ENCODE measurements at regions not wholly inside any gene's neighbourhood (a gene's known extent, or its start where the extent isn't known, plus 50 kb on each side); places are given as distances from the start of the nearest gene placed in this dataset.
A peak's percentile ranks its signal among the peaks of the same experiment; 100 is the strongest.

- no peak for DNase-seq
These were observed 225.4 kb downstream of the SEC14L1 start for GRCh38 chr17:77366206-77366557.

DNA sequence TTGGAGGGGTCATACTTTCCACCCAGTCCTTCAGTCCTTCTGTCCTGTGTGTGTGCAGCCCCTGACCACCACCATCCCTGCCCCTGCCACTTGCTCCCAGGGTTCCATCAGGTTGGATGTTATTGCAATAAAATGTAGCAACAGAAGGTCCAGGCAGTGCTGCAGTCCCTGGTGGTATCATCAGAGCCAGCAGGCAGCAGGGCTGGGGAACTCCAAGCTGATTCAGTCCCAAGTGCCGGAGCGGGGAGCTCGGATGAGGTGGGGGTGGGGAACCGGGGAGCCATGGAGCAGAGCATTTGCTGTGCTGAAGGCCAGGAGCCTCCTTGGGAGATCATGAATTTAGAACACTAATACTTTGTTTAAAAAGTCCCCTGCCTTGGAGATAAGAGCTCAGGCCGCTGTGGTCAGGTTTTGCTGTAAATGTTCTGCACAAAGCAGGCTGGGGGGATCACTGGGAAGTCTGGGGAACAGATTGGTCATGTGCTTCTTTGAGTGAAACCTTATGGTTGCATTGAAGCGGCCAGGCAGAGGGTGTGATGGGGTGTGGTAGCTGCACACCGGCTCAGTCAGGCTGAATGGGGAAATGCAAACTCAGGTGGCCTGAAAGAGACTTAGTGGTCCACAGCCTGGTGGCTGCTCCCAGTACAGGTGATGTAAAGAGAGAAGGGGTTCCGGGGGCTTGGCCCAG lies 225.9 kb downstream of the SEC14L1 start:
- no peak for DNase-seq

DNA sequence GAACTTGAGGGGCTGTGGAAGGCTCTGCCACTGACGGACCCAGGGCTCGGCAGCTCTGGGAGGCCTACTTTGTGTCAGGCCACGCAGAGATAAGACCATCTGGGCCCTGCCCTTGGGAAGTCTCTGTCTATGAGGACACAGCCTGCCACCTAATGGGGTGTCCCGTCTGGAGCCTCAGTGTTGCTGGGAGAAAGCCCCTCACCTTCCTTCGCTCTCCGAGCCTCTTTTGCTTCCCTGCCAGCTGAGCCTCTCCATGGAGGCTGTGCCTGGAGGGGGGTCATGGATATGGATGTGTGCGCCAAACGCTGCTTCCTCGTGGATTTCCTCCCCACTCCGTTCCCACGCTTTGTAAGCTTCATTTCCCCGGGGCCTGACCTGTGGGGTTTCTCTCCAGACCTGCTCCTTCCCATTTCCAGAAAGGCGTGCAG lies 228.8 kb downstream of the SEC14L1 start:
- no peak for DNase-seq

DNA sequence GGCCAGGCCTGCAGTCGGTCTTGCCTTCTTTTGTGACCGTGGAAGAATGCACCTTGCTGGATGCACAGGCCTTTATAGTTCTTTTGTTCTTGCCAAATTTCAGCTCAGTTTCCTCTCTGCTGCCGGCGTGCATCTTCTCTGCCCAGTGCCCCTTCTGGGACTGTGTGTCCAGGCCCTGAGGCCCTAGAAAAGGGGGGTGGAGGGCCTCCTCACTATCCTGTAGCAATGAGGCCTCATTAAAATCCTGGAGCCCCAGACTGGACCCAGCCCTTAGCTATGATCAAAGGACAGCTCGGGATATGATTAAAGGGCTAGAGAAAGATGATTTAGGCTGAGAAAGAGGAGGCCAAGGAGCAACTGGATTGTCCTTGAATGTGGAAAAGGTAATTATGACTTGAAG lies 229.8 kb downstream of the SEC14L1 start:
- no peak for DNase-seq

GRCh38 chr17:77371117-77371887 lies 230.5 kb downstream of the SEC14L1 start:
- no peak for DNase-seq

DNA sequence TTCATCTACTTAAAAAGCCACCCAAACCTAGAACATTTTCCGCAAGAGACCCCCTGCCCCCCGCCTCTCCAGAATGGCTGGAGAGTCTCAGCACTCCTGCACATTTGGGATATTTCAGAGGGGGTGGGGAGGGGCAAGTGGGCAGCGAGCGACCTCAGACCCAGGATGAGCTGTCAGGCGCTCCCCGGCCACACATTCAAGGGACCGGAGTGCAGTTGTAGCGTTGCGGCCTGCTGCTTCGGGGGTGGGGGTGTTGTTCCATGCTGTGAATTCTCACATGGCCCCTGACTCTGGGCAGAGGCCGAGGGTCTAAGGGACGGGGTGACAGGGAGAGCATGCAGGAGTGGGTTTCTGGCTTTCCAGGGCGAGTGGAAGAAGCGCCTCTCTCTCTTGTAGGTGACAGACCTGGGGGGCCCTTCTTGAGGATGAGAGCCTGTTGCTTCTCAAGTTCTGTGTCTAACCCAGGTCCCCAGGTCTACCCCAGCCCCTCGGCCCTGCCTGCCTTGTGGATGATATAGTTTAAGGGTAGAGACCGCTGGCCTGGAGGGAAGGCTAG lies 231.2 kb downstream of the SEC14L1 start:
- no peak for DNase-seq

DNA sequence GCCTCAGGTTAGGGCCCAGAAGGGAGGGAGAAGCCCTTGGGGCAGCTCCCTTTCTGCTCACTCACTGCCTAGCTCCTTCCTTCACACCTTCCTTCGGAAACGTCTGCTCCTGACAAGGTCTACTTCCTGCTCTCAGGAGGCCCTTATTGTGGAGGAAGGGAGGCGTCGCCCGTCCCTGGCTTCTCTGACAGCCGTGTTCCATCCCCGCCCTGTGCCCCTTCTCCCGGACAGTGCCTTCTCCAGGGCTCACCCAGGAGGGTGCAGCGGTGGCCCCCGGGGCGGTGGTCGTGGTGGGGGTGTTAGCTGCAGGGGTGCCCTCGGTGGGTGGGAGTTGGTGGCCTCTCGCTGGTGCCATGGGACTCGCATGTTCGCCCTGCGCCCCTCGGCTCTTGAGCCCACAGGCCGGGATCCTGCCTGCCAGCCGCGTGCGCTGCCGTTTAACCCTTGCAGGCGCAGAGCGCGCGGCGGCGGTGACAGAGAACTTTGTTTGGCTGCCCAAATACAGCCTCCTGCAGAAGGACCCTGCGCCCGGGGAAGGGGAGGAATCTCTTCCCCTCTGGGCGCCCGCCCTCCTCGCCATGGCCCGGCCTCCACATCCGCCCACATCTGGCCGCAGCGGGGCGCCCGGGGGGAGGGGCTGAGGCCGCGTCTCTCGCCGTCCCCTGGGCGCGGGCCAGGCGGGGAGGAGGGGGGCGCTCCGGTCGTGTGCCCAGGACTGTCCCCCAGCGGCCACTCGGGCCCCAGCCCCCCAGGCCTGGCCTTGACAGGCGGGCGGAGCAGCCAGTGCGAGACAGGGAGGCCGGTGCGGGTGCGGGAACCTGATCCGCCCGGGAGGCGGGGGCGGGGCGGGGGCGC lies 231.9 kb downstream of the SEC14L1 start:
- DNase-seq = peak; percentile 70

DNA sequence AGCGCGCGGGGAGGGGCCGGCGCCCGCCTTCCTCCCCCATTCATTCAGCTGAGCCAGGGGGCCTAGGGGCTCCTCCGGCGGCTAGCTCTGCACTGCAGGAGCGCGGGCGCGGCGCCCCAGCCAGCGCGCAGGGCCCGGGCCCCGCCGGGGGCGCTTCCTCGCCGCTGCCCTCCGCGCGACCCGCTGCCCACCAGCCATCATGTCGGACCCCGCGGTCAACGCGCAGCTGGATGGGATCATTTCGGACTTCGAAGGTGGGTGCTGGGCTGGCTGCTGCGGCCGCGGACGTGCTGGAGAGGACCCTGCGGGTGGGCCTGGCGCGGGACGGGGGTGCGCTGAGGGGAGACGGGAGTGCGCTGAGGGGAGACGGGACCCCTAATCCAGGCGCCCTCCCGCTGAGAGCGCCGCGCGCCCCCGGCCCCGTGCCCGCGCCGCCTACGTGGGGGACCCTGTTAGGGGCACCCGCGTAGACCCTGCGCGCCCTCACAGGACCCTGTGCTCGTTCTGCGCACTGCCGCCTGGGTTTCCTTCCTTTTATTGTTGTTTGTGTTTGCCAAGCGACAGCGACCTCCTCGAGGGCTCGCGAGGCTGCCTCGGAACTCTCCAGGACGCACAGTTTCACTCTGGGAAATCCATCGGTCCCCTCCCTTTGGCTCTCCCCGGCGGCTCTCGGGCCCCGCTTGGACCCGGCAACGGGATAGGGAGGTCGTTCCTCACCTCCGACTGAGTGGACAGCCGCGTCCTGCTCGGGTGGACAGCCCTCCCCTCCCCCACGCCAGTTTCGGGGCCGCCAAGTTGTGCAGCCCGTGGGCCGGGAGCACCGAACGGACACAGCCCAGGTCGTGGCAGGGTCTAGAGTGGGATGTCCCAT lies 232.8 kb downstream of the SEC14L1 start:
- DNase-seq = peak; percentile 54

- peak; percentile 80 for DNase-seq
These were observed 233.6 kb downstream of the SEC14L1 start for GRCh38 chr17:77374170-77374936.

GRCh38 chr17:77375108-77375916 lies 234.5 kb downstream of the SEC14L1 start:
- no peak for DNase-seq

DNA sequence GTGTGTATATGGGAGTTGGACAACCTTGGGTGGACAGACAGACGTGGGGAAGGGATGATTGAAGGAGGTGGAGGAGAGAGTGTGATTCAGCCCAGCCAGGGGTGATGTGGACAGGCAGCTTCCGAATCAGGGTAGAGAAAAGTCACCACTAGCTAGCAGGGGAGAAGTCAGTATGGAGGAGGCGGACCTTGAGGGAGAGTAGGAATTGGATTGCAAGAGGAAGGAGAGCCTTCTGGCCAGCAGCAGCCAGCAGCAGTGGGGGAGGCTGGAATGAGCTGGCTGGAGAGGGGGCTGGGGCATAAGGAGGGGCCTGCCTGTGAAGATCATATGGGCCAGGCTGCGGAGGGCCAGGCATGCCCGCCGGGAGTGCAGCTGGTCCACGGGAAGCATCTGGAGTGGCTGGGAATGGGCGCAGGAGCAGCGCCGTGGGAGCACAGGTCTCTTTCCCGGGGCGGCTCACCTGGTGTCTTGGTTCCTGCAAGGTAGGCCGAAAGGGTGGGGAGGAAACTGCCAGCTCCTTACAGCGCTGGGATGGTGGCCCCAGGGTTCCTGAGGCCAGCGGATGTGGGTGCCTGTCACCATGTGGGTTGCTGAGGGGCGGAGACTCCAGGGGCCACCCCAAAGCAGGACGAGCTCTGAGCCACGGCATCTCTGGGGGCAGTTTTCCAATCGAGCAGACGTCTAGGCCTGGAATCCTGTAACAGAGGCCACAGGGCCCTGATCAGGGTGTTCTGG lies 235.3 kb downstream of the SEC14L1 start:
- DNase-seq = peak; percentile 69

GRCh38 chr17:77376795-77377709 lies 236.3 kb downstream of the SEC14L1 start:
- DNase-seq = no peak

DNA sequence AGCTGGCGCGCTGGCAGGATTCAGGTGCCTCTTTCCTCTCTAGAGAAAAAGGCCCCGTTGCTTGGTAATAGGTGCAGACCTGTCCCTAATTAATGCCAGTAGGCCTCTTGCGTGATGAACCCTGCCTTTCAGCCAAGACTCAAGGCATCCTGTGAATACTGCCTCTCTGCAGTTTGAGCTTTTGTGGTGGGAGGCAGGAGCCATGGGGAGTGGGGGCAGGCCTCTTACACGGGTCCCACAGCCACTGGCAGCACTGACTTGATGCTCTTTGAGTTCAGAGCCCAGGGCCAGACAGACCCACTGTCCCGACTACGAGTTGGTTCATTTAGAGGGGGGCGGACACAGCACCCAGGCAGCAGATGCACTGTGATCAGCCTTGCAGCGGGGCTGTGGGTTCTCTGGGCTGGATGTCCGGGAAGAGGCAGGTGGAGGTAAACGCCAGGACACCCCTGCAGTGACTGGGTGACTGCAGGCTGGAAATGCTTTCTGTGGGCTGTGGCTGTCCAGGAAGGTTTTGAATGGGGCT lies 237.0 kb downstream of the SEC14L1 start:
- no peak for DNase-seq

DNA sequence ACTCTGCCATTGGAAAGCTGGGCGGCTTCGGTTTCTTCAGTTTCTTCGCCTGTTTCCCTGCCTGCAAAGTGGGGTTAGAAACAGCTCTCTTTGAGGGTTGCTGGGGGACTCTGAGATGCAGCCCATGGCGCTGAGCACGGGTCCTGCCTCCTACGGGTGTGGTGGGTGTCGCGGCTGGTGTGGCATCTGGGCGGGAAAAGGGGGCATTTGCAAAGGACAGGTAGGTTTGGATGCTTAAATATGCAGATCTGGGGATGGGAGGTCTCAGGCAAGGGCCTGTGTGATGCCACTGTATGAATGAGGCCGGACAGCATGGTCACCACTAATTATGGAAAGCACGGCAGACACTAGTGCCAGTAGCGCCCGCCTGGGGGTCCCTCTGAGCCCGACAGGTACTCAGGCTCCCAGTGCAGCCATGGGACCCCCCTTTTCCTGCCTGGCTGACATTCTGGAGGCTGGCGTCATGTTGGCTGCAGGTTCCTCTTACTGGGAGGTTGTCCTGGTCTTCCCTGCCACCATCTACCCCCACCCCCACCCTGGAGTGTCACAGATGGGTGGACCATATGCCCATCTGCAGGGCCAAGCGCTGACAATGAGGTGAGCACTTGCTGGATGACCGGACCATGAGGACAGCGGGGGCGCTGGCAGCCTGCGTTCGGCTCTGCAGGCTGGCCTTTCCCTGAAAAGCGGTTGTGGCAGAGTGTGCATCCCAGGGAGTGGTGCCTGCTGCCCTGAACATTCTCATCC lies 237.7 kb downstream of the SEC14L1 start:
- no peak for DNase-seq

DNA sequence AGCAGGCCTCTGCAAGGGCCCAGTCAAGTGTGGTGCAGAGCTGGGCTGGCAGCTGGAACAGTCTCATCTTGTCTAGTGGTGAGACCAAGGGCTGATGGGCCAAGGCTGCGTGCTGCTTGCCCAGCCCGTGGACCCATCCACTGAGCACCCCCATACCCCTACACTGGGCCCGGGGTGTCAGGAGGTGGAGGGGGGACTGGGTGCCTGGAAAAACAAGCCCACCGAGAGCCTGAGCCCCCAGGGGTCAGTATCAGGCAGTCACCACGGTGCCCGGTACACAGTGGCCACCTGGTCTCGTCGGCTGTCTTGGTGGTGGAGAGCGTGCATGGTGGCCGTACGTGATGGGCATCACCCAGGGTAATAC lies 238.3 kb downstream of the SEC14L1 start:
- DNase-seq = no peak

GRCh38 chr17:77379832-77380231 lies 239.1 kb downstream of the SEC14L1 start:
- no peak for DNase-seq

DNA sequence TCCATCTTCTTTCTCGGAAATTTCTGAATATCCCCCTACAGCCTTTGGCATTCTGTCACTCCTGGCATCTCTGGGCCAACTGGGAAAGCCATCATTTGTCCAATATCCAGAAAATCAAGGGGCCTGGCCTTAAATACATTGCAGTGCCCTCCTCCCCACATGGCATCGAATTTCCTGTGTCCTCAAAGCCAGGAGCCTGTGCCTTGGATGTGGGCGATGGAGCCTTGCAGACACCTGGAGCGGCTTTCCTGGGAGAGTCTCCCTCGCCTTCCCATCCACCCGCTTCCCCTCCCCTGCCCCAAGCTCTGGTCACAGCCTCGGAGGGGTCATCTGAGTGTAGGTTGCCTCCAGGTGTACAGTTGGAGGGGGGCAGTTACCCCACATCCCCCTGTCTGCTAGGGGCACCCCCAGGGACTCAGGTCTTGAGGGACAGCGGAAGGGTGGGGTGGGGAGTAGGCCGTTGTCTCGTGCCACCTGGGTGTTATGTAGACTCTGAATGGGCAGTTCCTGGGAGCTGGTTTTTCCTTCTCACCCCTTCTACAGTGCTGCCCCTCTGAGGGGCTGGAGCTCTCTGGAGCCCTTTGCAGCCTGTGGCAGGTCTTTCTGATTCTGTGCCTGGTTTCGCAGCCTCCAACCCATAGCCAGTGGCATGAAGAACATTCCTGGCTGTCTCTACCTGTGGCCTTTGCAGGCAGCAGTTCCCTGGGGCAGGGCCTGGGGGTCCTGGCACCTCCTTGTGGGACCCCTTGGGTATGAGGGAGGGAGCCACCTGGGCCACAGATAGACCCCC lies 239.8 kb downstream of the SEC14L1 start:
- DNase-seq = no peak
